AG09309 (cell line): ENCODE measurements at regions not wholly inside any gene's neighbourhood (a gene's known extent, or its start where the extent isn't known, plus 50 kb on each side); places are given as distances from the start of the nearest gene placed in this dataset.

ENCODE experiments used
- DNase-seq: peaks from one replicate; pipeline ENCODE4 v3.0.0-alpha.2; 2010; ENCODE audit warnings: low read depth
- H3K4me3 ChIP-seq: 2 replicates; pipeline ENCODE4 v1.5.1; 2011; ENCODE audit warnings: mild to moderate bottlenecking, low read depth, low read length, moderate library complexity; ENCODE audit not compliant: control insufficient read depth
- TF ChIP-seq, protein P1 (sequence below): IDR thresholded peaks from 2 replicates; pipeline ENCODE4 v1.5.1; 2011; ENCODE audit warnings: mild to moderate bottlenecking, low read depth, low read length, inconsistent platforms; ENCODE audit not compliant: insufficient read depth, control insufficient read depth; ENCODE audit errors: missing control alignments

DNA sequence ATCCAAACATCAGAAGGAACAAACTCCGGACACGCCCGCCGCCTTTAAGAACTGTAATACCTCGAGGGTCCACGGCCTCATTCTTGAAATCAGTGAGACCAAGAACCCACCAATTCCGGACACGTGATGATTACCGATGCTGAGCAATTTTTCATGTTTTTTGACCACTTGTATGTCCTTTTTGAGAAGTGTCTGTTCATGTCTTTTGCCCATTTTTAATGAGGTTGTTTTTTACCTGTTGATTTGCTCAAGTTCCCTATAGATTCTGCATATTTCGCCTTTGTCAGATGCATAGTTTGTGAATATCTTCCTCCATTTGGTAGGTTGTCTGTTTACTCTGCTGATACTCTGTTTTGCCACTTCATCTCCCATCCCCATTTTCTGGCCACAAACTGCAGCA, 150.4 kb downstream of the IRS1 start:
- TF ChIP-seq, protein P1, sequence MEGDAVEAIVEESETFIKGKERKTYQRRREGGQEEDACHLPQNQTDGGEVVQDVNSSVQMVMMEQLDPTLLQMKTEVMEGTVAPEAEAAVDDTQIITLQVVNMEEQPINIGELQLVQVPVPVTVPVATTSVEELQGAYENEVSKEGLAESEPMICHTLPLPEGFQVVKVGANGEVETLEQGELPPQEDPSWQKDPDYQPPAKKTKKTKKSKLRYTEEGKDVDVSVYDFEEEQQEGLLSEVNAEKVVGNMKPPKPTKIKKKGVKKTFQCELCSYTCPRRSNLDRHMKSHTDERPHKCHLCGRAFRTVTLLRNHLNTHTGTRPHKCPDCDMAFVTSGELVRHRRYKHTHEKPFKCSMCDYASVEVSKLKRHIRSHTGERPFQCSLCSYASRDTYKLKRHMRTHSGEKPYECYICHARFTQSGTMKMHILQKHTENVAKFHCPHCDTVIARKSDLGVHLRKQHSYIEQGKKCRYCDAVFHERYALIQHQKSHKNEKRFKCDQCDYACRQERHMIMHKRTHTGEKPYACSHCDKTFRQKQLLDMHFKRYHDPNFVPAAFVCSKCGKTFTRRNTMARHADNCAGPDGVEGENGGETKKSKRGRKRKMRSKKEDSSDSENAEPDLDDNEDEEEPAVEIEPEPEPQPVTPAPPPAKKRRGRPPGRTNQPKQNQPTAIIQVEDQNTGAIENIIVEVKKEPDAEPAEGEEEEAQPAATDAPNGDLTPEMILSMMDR, result no peak
- no peak overlapping the region for H3K4me3 ChIP-seq
- no peak for DNase-seq

DNA sequence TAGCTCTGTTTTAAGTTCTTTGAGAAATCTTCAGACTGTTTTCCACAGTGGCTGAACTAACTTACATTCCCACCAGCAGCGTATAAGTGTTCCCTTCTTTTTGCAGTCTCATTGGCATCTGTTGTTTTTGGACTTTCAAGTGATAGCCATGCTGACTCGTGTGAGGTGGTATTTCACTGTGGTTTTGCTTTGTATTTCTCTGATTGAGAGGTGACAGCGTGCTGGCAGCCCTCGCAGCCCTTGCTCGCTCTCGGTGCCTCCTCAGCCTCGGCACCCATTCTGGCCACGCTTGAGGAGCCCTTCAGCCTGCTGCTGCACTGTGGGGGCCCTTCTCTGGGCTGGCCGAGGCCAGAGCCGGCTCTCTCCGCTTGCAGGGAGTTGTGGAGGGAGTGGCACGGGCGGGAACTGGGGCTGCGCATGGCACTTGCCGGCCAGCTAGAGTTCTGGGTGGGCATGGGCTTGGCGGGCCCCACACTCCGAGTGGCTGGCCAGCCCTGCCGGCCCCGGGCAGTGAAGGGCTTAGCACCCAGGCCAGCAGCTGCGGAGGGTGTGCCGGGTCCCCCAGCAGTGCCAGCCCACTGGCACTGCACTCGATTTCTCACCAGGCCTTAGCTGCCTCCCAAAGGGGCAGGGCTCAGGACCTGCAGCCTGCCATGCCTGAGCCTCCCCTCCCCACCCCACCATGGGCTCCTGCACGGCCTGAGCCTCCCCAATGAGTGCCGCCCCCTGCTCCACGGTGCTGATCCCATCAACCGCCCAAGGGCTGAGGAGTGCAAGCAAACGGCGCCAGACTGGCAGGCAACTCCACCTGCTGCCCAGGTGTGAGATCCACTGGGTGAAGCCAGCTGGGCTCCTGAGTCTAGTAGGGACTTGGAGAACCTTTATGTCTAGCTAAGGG, 151.8 kb downstream of the IRS1 start:
- no peak for DNase-seq
- no peak overlapping the region for H3K4me3 ChIP-seq
- TF ChIP-seq, protein P1, result no peak

DNA sequence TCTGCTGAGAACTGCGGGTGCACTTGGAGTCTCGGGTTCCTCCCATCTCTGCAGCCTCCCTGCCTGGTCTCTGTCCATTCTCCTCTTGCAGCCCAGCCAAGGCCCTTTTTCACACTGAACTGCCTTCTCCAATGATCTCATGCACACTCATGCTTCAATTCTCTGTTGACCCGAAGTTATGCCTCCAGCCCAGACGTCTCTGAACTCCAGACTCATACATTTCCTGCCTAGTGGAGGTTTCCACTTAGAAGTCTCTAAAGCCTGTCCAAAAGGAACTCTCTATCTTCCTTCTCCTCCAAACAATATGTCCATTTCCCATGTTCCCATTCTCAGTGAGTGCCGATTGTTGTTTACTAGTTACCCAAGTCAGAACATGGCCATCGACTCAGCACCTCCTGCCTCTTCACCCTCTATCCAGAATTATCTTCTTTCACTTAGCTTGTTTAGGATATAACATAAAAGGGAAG, 155.2 kb downstream of the IRS1 start:
- no peak for DNase-seq
- H3K4me3 ChIP-seq, result no peak overlapping the region
- TF ChIP-seq, protein P1, result no peak

DNA sequence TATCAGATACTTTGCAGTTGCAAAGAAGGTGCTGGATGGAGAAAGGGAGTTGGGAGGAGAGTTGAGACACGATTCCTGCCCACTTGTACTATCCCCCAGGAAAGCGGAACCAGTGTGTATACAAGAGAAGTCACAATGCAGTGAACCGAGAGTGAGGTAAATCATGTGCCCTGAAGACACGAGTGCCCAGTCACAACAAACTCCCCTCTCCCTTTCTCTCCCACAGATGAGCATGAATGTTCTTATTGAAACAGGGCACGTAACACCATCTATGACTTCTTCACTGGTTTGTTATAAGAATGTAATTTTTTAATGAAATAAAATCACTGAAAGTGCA, 155.7 kb downstream of the IRS1 start:
- H3K4me3 ChIP-seq, result no peak overlapping the region
- TF ChIP-seq, protein P1, result no peak

DNA sequence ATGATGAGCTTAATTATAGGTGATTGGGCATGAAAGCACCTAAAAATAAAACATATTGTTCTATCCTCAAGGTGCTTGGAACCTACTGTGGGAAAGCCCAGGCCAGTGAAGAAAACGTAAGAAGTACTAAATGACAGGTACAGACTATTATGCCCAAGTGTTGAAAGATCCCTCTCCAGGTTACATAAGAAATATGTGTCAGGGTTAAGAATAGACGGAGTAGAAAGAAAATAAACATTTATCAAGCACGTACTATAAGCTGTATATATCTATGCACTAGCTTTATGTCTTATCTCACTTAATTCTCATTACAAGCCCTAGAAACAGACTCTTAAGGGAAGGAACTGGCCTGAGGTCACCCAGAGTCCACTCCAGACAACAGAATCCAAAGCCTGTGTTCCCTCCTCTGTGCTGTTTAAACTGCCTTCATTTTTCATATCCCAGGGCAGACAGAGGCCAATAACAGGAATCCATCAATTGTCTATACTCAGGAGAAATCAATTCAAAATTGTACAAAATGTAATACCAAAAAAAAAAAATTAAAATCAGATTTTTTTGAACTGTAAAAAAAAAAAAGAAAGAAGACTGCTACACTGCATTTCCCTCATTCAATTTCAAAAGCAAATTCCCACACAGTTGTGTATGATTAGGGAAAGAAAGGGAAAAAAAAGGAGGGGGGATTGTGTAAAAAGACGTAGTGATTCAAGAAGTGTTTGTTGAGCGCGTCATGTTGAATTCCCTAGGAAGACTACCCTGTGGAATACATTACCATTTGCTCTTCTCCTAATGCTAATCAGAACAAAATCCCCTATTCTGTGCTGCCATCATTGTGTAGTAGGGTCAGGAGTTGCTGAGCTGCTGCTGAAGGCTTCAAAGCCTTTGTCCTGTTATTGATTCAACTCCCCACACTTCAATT, 156.3 kb downstream of the IRS1 start:
- no peak overlapping the region for H3K4me3 ChIP-seq
- DNase-seq, result no peak
- TF ChIP-seq, protein P1, result no peak

More for the DNA sequence above, 155.7 kb downstream of the IRS1 start:
- DNase-seq, result no peak

DNA sequence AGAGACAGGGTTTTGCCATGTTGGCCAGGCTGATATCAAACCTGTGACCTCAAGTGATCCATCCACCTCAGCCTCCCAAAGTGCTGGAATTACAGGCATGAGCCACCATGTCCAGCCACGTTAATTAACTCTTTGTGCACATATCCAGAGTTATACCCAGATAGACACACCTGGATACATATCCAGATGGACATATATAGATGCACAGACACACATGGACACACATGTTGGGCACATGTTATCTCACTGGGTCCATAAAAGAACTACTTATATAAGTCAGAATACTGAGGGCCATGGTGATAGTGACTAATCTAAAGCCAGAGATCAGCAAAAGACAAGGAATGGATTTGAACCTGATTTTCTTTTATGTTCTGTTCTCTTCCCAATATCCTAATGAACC, 158.6 kb downstream of the IRS1 start:
- TF ChIP-seq, protein P1, result no peak
- DNase-seq, result no peak
- H3K4me3 ChIP-seq, result no peak overlapping the region
